Ramos (cell line): ENCODE measurements at regions not wholly inside any gene's neighbourhood (a gene's known extent, or its start where the extent isn't known, plus 50 kb on each side); places are given as distances from the start of the nearest gene placed in this dataset.
"Not testable (repeated sequence)": the region's sequence is repeated elsewhere in the genome, so short reads cannot be mapped to it uniquely, and the experiment has no call there.

Source experiments
- in situ Hi-C: fragments of 300-500 bp; cut with MboI; formaldehyde crosslinking; loops from one replicate; pipeline ENCODE4 v1.14.3; 2022; ENCODE audit warnings: low sequenced_read_pairs; ENCODE audit not compliant: unreplicated experiment

GRCh38 chr13:104949840-104950740 lies 1585.4 kb downstream of the EFNB2 start:
- in situ Hi-C loops = no loop called here

- in situ Hi-C loops = no loop called here
Measured at GRCh38 chr13:104944176-104944575, 1591.3 kb downstream of the EFNB2 start.

- in situ Hi-C loops = no loop called here
Measured at GRCh38 chr13:104943331-104943730, 1592.1 kb downstream of the EFNB2 start.

- in situ Hi-C loops = no loop called here
Measured at GRCh38 chr13:104937881-104938280, 1597.6 kb downstream of the EFNB2 start.

GRCh38 chr13:104936304-104936703 lies 1599.2 kb downstream of the EFNB2 start:
- in situ Hi-C loops = no loop called here

- in situ Hi-C loops = not testable (repeated sequence)
Measured at GRCh38 chr13:104920513-104920912, 1614.9 kb downstream of the EFNB2 start.

GRCh38 chr13:104920091-104920490 lies 1615.4 kb downstream of the EFNB2 start:
- in situ Hi-C loops = no loop called here

GRCh38 chr13:104900191-104900817 lies 1635.2 kb downstream of the EFNB2 start:
- in situ Hi-C loops = no loop called here

- in situ Hi-C loops = no loop called here
Measured at GRCh38 chr13:104898484-104898883, 1637.0 kb downstream of the EFNB2 start.

- in situ Hi-C loops = no loop called here
Measured at GRCh38 chr13:104895521-104895920, 1639.9 kb downstream of the EFNB2 start.

GRCh38 chr13:104875038-104875754 lies 1660.3 kb downstream of the EFNB2 start:
- in situ Hi-C loops = no loop called here

- in situ Hi-C loops = no loop called here
Measured at GRCh38 chr13:104872153-104872552, 1663.3 kb downstream of the EFNB2 start.

GRCh38 chr13:104871456-104871855 lies 1664.0 kb downstream of the EFNB2 start:
- in situ Hi-C loops = no loop called here

- in situ Hi-C loops = no loop called here
Measured at GRCh38 chr13:104869501-104869900, 1666.0 kb downstream of the EFNB2 start.

GRCh38 chr13:104868806-104869205 lies 1666.7 kb downstream of the EFNB2 start:
- in situ Hi-C loops = no loop called here

GRCh38 chr13:104855581-104855980 lies 1679.9 kb downstream of the EFNB2 start:
- in situ Hi-C loops = no loop called here

GRCh38 chr13:104854698-104855097 lies 1680.8 kb downstream of the EFNB2 start:
- in situ Hi-C loops = no loop called here

GRCh38 chr13:104854007-104854406 lies 1681.5 kb downstream of the EFNB2 start:
- in situ Hi-C loops = no loop called here

- in situ Hi-C loops = no loop called here
Measured at GRCh38 chr13:104847922-104848321, 1687.5 kb downstream of the EFNB2 start.

GRCh38 chr13:104843401-104843800 lies 1692.1 kb downstream of the EFNB2 start:
- in situ Hi-C loops = no loop called here

- in situ Hi-C loops = no loop called here
Measured at GRCh38 chr13:104841110-104841509, 1694.4 kb downstream of the EFNB2 start.
